Fibroblast of villous mesenchyme (primary cell): ENCODE measurements at regions not wholly inside any gene's neighbourhood (a gene's known extent, or its start where the extent isn't known, plus 50 kb on each side); places are given as distances from the start of the nearest gene placed in this dataset.

Experiments used
- DNase-seq: peaks from one replicate; pipeline ENCODE4 v3.0.0-alpha.2; 2010; ENCODE audit warnings: low read depth
- H3K4me3 ChIP-seq: 2 replicates; pipeline ENCODE4 v1.5.1; 2011; ENCODE audit warnings: low read depth, mild to moderate bottlenecking, low read length
- CTCF ChIP-seq: IDR thresholded peaks from 2 replicates; pipeline ENCODE4 v1.5.1; 2012; ENCODE audit warnings: low read depth, mild to moderate bottlenecking, low read length; ENCODE audit not compliant: insufficient read depth

- no peak for TF ChIP-seq CTCF
- DNase-seq = no peak
- H3K4me3 ChIP-seq = no peak overlapping the region
Measured at GRCh38 chr16:79977940-79978836, 377.7 kb upstream of the MAF start.

GRCh38 chr16:79973320-79973719 lies 372.8 kb upstream of the MAF start:
- no peak for DNase-seq
- TF ChIP-seq CTCF = no peak
- H3K4me3 ChIP-seq = no peak overlapping the region

- no peak for DNase-seq
- TF ChIP-seq CTCF = no peak
- no peak overlapping the region for H3K4me3 ChIP-seq
Measured at GRCh38 chr16:79972053-79972704, 371.6 kb upstream of the MAF start.

GRCh38 chr16:79971237-79971572 lies 370.7 kb upstream of the MAF start:
- DNase-seq = no peak
- H3K4me3 ChIP-seq = no peak overlapping the region
- no peak for TF ChIP-seq CTCF

GRCh38 chr16:79970551-79971236 lies 370.2 kb upstream of the MAF start:
- DNase-seq = peak; percentile 78
- TF ChIP-seq CTCF = no peak
- H3K4me3 ChIP-seq = no peak overlapping the region

GRCh38 chr16:79970087-79970486 lies 369.6 kb upstream of the MAF start:
- no peak overlapping the region for H3K4me3 ChIP-seq
- DNase-seq = no peak
- no peak for TF ChIP-seq CTCF
